Astrocyte (in vitro differentiated cells and primary cell): ENCODE measurements at regions not wholly inside any gene's neighbourhood (a gene's known extent, or its start where the extent isn't known, plus 50 kb on each side); places are given as distances from the start of the nearest gene placed in this dataset.

Source experiments
- DNase-seq: peaks from one replicate; pipeline ENCODE4 v3.0.0-alpha.2; 2010; ENCODE audit warnings: low read depth
- FAIRE-seq: peaks from 2 replicates; lab custom pipeline; 2011; peaks lifted over from hg19 to GRCh38; lab: Jason Lieb, UNC
- H2AFZ ChIP-seq: 2 replicates; pipeline ENCODE4 v1.6.0; 2012; ENCODE audit warnings: low read depth, low read length, inconsistent platforms
- H3K27ac ChIP-seq: 2 replicates; pipeline ENCODE4 v1.5.1; 2011; ENCODE audit warnings: low read depth, low read length, inconsistent platforms
- H3K27me3 ChIP-seq: 2 replicates; pipeline ENCODE4 v1.6.0; 2011; ENCODE audit warnings: low read length, inconsistent platforms; ENCODE audit not compliant: insufficient read depth
- H3K36me3 ChIP-seq: 2 replicates; pipeline ENCODE4 v1.5.1; 2011; ENCODE audit warnings: low read length, inconsistent platforms; ENCODE audit not compliant: insufficient read depth
- H3K4me1 ChIP-seq: 2 replicates; pipeline ENCODE4 v1.5.1; 2011; ENCODE audit warnings: low read length, inconsistent platforms; ENCODE audit not compliant: insufficient read depth
- H3K4me2 ChIP-seq: 2 replicates; pipeline ENCODE4 v1.6.0; 2012; ENCODE audit warnings: low read length, inconsistent platforms
- H3K4me3 ChIP-seq: 2 replicates; pipeline ENCODE4 v1.5.1; 2011; ENCODE audit warnings: low read depth, mild to moderate bottlenecking, low read length, inconsistent platforms; ENCODE audit not compliant: insufficient read depth
- H3K79me2 ChIP-seq: 2 replicates; pipeline ENCODE4 v1.6.0; 2012; ENCODE audit warnings: mild to moderate bottlenecking, low read length, inconsistent platforms; ENCODE audit not compliant: insufficient read depth
- H3K9ac ChIP-seq: 2 replicates; pipeline ENCODE4 v1.6.0; 2012; ENCODE audit warnings: mild to moderate bottlenecking, low read length, inconsistent platforms
- H3K9me3 ChIP-seq: 2 replicates; pipeline ENCODE4 v1.5.1; 2012; ENCODE audit warnings: low read depth, mild to moderate bottlenecking, low read length, inconsistent platforms; ENCODE audit not compliant: insufficient read depth
- H4K20me1 ChIP-seq: 2 replicates; pipeline ENCODE4 v1.6.0; 2012; ENCODE audit warnings: low read length, inconsistent platforms; ENCODE audit not compliant: insufficient read depth
- H3K27ac Mint-ChIP-seq: one replicate; pipeline ENCODE4 v1.8.0; 2021; ENCODE audit warnings: mild to moderate bottlenecking, mixed read lengths; ENCODE audit not compliant: unreplicated experiment
- H3K27me3 Mint-ChIP-seq: one replicate; pipeline ENCODE4 v1.8.0; 2021; ENCODE audit warnings: low read depth, mixed read lengths; ENCODE audit not compliant: unreplicated experiment
- H3K36me3 Mint-ChIP-seq: one replicate; pipeline ENCODE4 v1.8.0; 2021; ENCODE audit warnings: low read depth, mixed read lengths; ENCODE audit not compliant: unreplicated experiment
- H3K4me1 Mint-ChIP-seq: one replicate; pipeline ENCODE4 v1.8.0; 2021; ENCODE audit warnings: low read depth, mixed read lengths; ENCODE audit not compliant: unreplicated experiment
- H3K4me3 Mint-ChIP-seq: one replicate; pipeline ENCODE4 v1.8.0; 2021; ENCODE audit warnings: mild to moderate bottlenecking, moderate library complexity, mixed read lengths; ENCODE audit not compliant: unreplicated experiment
- H3K9me3 Mint-ChIP-seq: one replicate; pipeline ENCODE4 v1.8.0; 2021; ENCODE audit warnings: mild to moderate bottlenecking, mixed read lengths; ENCODE audit not compliant: unreplicated experiment
- EZH2 ChIP-seq: IDR thresholded peaks from 2 replicates; pipeline ENCODE4 v1.6.1; 2012; ENCODE audit warnings: mild to moderate bottlenecking, low read length, inconsistent platforms; ENCODE audit not compliant: insufficient read depth
- TF ChIP-seq, protein P1 (sequence below): IDR thresholded peaks from 2 replicates; pipeline ENCODE4 v1.5.1; 2011; ENCODE audit warnings: low read depth, mild to moderate bottlenecking, inconsistent platforms, low read length, moderate library complexity; ENCODE audit not compliant: insufficient read depth

DNA sequence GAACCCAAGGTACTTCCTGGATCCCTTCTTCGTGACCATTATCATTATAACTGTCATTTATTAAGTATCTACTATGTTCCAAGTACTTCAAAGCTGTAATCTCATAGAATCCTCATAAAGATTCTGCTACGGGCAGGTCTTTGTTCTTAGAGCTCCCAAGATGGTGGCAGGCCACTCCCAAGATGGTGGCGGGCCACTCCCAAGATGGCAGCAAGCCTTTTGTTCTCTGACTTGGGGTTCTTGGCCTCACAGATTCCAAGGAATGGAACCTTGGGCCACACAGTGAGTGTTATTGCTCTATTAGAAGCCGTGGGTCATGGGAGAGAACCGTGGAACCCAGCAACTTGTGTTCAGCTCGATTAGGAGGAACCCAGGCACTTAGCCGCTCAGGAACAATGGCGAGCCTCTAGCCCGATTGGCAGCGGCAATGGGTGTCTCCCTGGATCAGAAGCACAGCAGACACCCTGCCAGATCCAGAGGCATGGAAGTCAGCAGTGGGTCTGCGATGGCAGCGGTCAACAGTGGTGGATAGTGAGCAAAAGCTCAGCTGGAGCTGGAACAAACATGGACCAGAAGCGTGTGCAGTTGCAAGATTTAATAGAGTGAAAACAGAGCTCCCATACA, 193.7 kb upstream of the BTG1 start:
- DNase-seq, result no peak
- Mint-ChIP-seq H3K27me3 (no peaks in the 10 kb centered on the region), H3K27ac (no peak overlapping the region)

DNA sequence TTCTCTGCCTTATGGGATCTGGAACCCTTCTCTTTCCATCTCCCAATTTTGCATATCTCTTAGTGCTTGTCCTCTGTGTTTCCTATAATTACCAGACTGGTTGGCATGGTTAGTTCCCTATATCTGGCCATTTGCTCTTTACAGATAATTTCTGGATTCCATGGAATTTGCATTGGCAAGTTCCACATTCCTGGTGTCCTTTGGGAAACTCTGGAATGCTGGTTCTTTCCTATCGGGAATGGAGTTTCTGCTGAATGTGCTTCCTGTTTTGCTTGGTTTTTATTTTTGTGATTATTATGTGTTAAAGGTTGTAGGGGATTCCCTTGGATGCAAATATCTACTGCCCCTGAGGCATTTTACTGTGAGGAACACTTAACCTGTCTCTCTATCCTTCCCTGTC, 193.0 kb upstream of the BTG1 start:
- no peak for DNase-seq
- H3K9me3 Mint-ChIP-seq, result no peaks in the 10 kb centered on the region

More for the DNA sequence above, 193.7 kb upstream of the BTG1 start:
- no peaks in the 10 kb centered on the region for H3K36me3 Mint-ChIP-seq
- Histone ChIP-seq H3K4me1 (no peaks in the 10 kb centered on the region), H4K20me1 (no peaks in the 10 kb centered on the region), H3K4me3 (no peak overlapping the region), H3K4me2 (no peak overlapping the region), H3K27ac (no peak overlapping the region), H3K79me2 (no peaks in the 10 kb centered on the region), H3K36me3 (no peaks in the 10 kb centered on the region), H3K9me3 (no peaks in the 10 kb centered on the region), H3K9ac (no peak overlapping the region), H3K27me3 (no peaks in the 10 kb centered on the region), H2AFZ (no peak overlapping the region)
- H3K9me3 Mint-ChIP-seq, result no peaks in the 10 kb centered on the region
- H3K4me1 Mint-ChIP-seq, result peaks cover 4% of the 10 kb centered on the region
- FAIRE-seq, result no peak
- H3K4me3 Mint-ChIP-seq, result no peak overlapping the region
- TF ChIP-seq, protein P1, sequence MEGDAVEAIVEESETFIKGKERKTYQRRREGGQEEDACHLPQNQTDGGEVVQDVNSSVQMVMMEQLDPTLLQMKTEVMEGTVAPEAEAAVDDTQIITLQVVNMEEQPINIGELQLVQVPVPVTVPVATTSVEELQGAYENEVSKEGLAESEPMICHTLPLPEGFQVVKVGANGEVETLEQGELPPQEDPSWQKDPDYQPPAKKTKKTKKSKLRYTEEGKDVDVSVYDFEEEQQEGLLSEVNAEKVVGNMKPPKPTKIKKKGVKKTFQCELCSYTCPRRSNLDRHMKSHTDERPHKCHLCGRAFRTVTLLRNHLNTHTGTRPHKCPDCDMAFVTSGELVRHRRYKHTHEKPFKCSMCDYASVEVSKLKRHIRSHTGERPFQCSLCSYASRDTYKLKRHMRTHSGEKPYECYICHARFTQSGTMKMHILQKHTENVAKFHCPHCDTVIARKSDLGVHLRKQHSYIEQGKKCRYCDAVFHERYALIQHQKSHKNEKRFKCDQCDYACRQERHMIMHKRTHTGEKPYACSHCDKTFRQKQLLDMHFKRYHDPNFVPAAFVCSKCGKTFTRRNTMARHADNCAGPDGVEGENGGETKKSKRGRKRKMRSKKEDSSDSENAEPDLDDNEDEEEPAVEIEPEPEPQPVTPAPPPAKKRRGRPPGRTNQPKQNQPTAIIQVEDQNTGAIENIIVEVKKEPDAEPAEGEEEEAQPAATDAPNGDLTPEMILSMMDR, result no peak
- no peak for TF ChIP-seq EZH2

DNA sequence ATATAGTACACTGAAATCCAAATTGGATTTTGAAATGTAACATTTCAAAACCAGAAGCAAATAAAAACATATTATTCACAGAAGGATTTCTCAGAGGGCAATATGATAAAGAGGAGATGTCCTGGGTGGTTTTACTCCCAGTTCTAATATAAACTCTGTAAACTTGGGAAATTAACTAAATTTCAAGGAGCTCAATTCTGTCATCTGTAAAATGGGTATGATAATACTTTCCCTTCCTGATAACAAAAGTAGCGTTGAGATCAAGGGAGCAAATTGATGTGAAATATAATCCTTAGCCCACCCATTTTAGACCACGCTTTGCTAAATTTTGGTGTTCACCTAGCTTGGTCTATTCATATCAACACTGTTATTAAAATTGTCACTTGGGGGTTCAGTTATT, 192.5 kb upstream of the BTG1 start:
- no peak for DNase-seq
- Histone ChIP-seq H3K9me3 (no peaks in the 10 kb centered on the region), H3K79me2 (no peaks in the 10 kb centered on the region), H3K27ac (no peak overlapping the region), H4K20me1 (no peaks in the 10 kb centered on the region), H2AFZ (no peak overlapping the region), H3K4me2 (no peak overlapping the region), H3K27me3 (no peaks in the 10 kb centered on the region), H3K36me3 (no peaks in the 10 kb centered on the region), H3K4me3 (no peak overlapping the region), H3K4me1 (no peaks in the 10 kb centered on the region), H3K9ac (no peak overlapping the region)
- no peaks in the 10 kb centered on the region for H3K27me3 Mint-ChIP-seq
- TF ChIP-seq, protein P1, result no peak
- no peak for TF ChIP-seq EZH2
- no peak overlapping the region for H3K27ac Mint-ChIP-seq
- peaks cover 4% of the 10 kb centered on the region for H3K4me1 Mint-ChIP-seq
- H3K36me3 Mint-ChIP-seq, result no peaks in the 10 kb centered on the region
- H3K4me3 Mint-ChIP-seq, result no peak overlapping the region
- FAIRE-seq, result no peak
- no peaks in the 10 kb centered on the region for H3K9me3 Mint-ChIP-seq

More for the DNA sequence above, 193.0 kb upstream of the BTG1 start:
- Mint-ChIP-seq H3K27ac (no peak overlapping the region), H3K4me1 (peaks cover 4% of the 10 kb centered on the region), H3K27me3 (no peaks in the 10 kb centered on the region), H3K4me3 (no peak overlapping the region), H3K36me3 (no peaks in the 10 kb centered on the region)
- Histone ChIP-seq H3K36me3 (no peaks in the 10 kb centered on the region), H3K9me3 (no peaks in the 10 kb centered on the region), H3K4me3 (no peak overlapping the region), H3K4me2 (no peak overlapping the region), H3K9ac (no peak overlapping the region), H4K20me1 (no peaks in the 10 kb centered on the region), H2AFZ (no peak overlapping the region), H3K27me3 (no peaks in the 10 kb centered on the region), H3K27ac (no peak overlapping the region), H3K79me2 (no peaks in the 10 kb centered on the region), H3K4me1 (no peaks in the 10 kb centered on the region)
- TF ChIP-seq, protein P1, result no peak
- no peak for TF ChIP-seq EZH2
- FAIRE-seq, result no peak
